H54 (cell line): ENCODE measurements at regions not wholly inside any gene's neighbourhood (a gene's known extent, or its start where the extent isn't known, plus 50 kb on each side); places are given as distances from the start of the nearest gene placed in this dataset.

Experiments
- DNase-seq: peaks from one replicate; pipeline ENCODE4 v3.0.0; 2011; ENCODE audit warnings: low spot score, mixed read lengths; ENCODE audit not compliant: insufficient read length
- FAIRE-seq: peaks from 3 replicates; lab custom pipeline; 2011; peaks lifted over from hg19 to GRCh38; lab: Jason Lieb, UNC
- POLR2A ChIP-seq: IDR thresholded peaks from 2 replicates; pipeline ENCODE4 v1.6.1; 2011; ENCODE audit warnings: low read depth, mild to moderate bottlenecking, low read length

DNA sequence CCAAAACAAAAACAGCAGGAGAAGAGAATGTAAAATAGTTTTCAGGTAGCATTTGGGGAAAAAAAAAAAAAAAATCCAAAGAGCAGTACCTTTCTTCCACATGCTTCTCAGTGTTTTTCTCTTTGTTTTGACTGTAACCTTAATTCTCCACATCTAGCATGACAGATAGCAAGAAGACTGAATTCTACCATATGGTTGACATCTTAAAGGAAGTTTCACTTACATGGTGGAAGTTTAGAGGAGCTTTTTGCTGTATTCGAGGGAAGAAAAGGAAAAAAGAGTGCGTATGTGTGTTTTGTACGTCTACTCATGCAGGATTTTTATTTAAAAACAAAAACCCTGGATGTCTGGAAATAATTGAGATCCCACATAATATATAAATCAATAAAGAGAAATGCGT lies 604.8 kb downstream of the CCDC171 start:
- no peak for FAIRE-seq

DNA sequence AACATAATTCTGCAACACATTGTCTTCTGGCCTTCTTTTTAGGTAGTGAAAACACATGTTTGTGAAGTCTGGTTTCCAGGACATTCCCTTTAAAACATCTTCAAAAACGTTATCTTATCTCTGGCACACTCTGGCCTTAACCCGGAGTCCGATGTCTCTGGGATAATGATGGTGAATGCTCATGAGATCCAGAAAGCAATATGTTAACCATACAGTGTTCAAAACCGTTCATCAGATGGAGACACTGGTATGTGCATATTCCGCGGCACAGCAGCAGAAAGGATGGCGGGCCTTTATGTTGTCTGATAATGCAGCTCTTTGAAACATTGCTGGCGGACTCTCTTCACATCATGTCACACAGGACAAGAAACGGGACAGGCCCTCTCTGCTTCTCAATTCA lies 605.2 kb downstream of the CCDC171 start:
- no peak for TF ChIP-seq POLR2A
- no peak for DNase-seq
- no peak for FAIRE-seq

More for the DNA sequence above, 604.8 kb downstream of the CCDC171 start:
- DNase-seq, result no peak
- TF ChIP-seq POLR2A, result no peak

DNA sequence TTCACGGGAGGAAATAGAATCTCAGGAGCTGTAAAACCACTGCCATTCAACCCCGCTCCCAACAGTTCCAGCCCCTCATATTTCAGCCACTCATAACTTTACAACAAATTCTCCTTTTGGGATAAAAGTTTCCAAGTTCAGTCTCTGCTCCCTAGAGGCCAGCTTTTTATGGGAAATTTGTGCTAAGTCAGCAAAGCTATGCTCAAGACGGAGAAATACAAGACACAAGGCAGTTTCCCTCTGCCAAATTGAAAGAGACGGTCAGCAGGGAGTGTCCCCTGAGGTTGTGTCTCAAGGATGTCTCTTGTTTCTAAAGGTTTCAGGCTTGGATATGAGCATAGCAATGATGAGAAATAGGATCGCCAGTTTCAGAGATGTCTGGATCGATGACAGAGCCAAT lies 608.6 kb downstream of the CCDC171 start:
- no peak for DNase-seq
- TF ChIP-seq POLR2A, result no peak
- no peak for FAIRE-seq

DNA sequence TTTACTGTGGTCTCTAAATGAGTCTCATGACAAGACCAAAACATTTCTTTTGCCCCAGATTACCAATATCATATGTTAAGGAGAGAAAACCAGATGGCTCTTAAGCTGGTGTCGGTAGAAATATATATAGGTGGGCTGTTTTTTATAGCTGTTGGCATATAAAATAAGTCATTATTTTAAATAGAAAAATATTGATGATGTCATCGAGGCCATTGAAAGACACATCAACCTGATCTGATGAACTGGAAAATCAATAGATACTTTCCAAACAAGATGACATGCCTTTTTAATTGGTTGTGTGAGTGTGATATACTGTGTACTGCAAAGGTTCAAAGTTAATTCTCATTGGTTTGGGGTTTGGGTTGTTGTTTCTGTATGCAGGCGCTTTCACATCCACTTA lies 617.3 kb downstream of the CCDC171 start:
- no peak for DNase-seq
- no peak for TF ChIP-seq POLR2A
- FAIRE-seq, result no peak

DNA sequence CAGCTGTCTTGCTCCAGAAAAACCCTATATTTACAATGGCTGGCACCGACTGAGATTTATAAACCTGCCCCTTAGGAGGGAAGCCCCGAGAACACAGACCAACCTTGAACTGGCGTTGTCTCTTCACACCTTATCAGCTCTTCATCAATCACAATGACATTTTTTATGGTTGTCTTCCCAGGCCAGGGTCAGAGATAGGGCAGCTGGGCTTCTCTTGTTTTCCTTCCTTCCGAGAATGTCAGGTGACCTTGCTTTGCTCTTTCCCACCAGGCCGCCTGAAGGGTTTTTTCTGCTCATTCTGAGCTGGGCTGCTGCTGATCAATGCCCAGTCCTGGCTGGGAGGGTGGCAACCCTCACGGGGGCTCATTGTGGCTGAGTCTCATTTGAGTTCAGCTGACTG lies 619.1 kb downstream of the CCDC171 start:
- FAIRE-seq (no peak), DNase-seq (no peak)
- TF ChIP-seq POLR2A, result no peak

DNA sequence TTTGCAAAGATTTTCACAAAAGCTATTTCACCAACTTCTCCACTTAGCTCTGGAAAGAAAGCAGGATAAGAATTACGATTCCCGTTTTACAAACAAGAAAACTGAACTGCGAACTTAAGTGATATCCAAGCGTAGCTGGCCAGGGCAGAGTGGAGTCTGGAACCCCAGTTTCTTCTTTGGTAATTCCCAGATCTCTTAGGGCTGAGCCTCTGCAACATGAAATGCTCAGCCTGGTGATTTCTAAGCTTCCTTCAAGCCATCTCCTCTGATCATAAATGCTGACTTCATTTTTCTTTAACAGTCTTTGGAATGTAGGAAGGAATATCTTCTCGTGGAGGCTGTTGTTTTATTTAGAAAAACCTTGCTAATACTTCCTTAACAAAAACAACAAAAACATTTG lies 620.0 kb downstream of the CCDC171 start:
- TF ChIP-seq POLR2A, result no peak
- FAIRE-seq (no peak), DNase-seq (no peak)

DNA sequence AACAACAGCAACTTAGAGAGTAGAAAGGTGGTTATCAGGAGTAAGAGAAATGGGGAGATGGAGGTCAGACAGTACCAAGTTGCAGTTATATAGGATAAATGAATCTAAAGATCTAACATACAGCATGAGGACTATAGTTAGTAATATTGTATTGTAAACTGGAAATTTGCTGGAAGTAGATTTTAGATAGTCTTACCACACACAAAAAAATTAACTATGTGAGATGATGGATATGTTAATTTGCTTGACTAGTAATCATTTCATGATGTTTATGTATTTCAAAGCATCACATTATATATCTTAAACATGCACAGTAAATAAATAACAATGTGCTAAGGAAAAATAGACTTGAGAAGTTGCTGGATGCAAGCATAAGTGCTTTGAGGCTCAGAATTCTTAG lies 622.1 kb downstream of the CCDC171 start:
- no peak for TF ChIP-seq POLR2A
- FAIRE-seq (no peak), DNase-seq (no peak)

DNA sequence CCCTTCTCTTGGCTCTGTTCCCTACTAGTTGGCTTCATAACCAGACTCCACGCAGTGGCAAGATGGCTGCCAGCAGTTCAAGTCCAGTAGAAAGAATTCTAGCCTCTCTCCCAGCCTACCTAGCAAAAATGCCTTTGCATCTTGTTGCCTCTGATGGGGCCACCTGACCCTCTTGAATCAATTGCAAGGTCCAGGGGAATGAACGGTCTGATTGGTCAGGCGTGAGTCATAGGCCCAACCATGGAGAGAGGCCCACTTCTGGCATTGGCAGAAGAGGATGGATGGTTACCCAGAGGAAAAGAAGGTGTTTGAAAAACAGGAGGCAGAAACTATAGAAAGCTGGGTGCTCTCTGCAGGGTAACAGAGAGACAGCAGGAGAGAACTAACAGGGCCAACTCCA lies 622.6 kb downstream of the CCDC171 start:
- peak; percentile 52 for FAIRE-seq
- DNase-seq, result no peak
- TF ChIP-seq POLR2A, result no peak

DNA sequence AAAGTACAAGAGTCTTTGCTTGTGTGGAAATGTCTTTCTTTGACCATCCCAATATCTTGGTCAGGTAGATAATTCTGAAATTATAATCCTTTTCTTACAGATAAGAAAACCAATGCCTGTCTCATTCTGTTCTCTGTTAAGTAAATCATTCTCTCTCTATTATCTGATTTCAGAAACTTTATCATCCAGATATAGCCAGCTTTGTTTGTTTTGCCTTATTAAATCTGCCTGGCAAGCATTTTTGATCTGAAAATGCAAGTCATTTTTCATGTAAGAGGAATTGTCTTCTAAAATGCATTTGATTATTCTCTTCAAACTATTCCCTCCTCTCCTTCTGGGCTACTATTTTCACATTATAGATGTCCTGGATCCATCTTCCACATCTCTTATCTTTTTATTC lies 625.5 kb downstream of the CCDC171 start:
- FAIRE-seq (peak; percentile 23), DNase-seq (no peak)
- no peak for TF ChIP-seq POLR2A

DNA sequence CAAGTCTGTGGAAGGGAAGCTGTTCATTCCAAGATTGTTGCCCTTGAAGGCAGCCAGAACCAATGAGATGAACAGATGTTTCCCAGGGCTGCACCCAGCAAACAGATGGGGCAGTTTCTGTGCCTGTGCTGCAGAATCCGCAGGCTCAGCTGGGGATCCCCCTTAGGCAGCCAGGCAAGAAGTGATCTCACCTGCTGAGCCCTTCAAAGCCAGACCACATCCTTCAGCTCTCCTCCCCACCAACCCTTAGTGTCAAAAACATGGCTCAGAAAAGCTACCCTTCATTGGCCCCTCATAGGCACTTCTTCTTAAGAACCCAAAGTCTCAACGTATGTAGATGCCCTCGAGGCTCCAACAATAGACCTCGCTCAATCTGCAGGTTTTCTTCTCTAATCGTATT lies 626.7 kb downstream of the CCDC171 start:
- DNase-seq (no peak), FAIRE-seq (no peak)
- TF ChIP-seq POLR2A, result no peak

DNA sequence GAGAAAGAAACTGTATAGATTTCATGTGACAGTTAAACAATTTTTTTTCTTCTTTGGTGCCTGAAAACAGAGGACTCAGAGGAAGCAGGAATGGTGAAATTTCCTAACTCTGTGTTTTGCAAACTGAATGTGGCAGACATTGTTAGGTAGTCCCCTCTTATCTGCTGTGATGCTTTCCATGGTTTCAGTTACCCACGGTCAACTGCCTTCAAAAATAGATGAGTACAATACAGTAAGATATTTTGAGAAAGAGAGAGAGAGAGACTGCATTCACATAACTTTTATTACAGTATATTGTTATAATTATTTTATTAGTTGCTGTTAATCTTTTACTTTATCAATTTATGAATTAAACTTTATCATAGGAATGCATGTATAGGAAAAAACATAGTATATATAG lies 627.2 kb downstream of the CCDC171 start:
- peak; percentile 41 for FAIRE-seq
- no peak for DNase-seq
- TF ChIP-seq POLR2A, result no peak

DNA sequence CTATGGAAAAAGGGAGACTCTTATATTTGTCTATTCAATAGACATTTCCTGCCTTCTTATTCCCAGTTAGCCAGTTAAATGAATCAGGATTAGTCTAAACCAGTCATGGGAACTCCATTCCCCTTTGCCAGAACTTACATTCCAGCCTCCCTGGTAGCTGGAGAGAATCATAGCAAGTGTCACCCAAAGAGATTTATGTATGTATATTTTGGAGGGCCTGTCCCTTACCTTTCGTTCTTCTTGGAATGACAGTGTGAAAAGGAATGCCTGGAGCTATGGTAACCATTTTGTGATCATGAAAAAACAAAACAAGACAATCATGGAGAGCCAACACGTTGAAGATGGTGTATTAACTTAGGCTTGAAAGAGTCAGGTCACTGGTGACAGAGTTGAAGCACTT lies 627.7 kb downstream of the CCDC171 start:
- DNase-seq (no peak), FAIRE-seq (peak; percentile 80)
- TF ChIP-seq POLR2A, result no peak

DNA sequence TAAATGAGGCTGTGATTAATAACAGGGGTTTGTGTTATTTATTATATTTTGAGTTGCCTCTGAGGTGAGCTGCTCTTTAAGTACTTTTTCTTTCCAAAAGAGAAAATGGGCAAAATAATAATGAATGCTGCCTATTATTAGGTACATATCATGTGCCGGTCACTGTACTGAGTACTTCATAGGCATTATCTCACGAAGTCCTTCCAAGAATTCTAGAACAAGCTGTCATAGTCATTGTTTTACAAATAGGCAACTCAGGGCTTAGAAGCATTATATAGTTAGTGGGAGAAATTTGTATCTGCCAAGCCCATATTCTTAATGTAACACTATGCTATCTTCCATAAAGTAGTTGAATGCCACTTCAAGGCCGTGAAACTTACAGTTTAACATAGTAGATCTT lies 628.7 kb downstream of the CCDC171 start:
- DNase-seq (no peak), FAIRE-seq (no peak)
- TF ChIP-seq POLR2A, result no peak

DNA sequence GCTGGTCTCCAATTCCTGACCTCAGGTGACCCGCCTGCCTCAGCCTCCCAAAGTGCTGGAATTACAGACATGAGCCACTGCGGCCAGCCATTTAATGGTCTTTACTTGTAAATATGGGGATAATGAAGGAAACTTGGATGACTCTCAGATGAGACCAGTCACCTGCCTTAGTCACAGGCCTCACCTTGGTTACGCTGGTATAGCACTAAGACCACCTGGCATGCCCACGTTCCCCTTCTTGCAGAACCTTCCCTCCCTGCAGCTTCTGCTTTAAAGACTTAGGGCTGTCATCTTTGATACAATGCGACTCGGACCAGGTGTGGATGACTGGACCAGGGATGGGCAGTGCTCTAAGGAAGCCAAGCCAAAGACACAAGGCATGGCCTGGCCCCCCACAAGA lies 629.9 kb downstream of the CCDC171 start:
- DNase-seq (no peak), FAIRE-seq (no peak)
- no peak for TF ChIP-seq POLR2A

DNA sequence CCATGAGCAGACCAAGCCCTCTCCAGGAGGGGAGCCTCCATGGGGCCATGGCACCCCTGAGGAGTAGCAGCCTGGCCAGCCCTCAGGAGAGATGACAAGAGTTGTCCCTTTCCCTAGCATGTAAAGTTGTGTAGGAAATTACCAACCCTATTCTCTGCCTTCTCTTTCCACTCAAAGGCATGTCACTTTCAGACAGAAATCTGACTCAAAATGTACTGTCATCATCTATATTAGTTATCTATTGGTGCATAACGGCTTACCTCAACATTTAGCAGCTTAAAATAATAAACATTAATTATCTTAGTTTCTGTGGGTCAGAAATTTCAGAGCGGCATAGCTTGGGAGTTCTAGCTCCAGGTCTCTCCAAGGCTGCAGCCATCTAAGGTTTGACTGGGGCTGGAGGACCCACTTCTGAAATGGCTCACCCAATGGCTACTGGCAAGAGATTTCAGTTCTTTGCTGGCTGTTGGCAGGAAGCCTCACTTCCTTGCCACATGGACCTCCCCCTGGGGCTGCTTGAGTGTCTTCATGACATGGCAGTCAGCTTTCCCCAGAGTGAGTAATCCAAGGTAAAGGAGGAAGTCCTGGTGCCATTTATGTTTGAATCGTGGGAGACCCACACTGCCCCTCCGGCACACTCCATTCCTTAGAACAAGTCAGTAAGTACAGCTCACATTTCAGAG lies 632.3 kb downstream of the CCDC171 start:
- no peak for DNase-seq
- FAIRE-seq, result no peak
- TF ChIP-seq POLR2A, result no peak
